ENCODE measurements at regions not wholly inside any gene's neighbourhood (a gene's known extent, or its start where the extent isn't known, plus 50 kb on each side); places are given as distances from the start of the nearest gene placed in this dataset.
"Not testable (repeated sequence)": the region's sequence is repeated elsewhere in the genome, so short reads cannot be mapped to it uniquely, and the experiment has no call there.

GRCh38 chr9:42656789-42657188 is 473.3 kb downstream of the SPATA31A6 start:
- H3K9me3 ChIP-seq; H3K27me3 ChIP-seq; DNase-seq; H3K27ac ChIP-seq; intact Hi-C loops (cut with DNase I); H3K4me1 ChIP-seq; H3K36me3 ChIP-seq; H3K9ac ChIP-seq (ENCODE audit: low read depth in 2 of 2, low read length in 2 of 2); H3K4me3 ChIP-seq: not testable (repeated sequence)

- H3K9ac ChIP-seq (ENCODE audit: low read depth in 2 of 2, low read length in 2 of 2); H3K36me3 ChIP-seq; H3K9me3 ChIP-seq; H3K27me3 ChIP-seq; H3K4me1 ChIP-seq; H3K27ac ChIP-seq; H3K4me3 ChIP-seq; intact Hi-C loops (cut with DNase I); DNase-seq: not testable (repeated sequence)
These were observed 474.0 kb downstream of the SPATA31A6 start for GRCh38 chr9:42657496-42657895.

GRCh38 chr9:42697146-42697545 is 513.7 kb downstream of the SPATA31A6 start:
- H3K27ac ChIP-seq; DNase-seq; intact Hi-C loops (cut with DNase I); H3K9me3 ChIP-seq; H3K36me3 ChIP-seq; H3K9ac ChIP-seq (ENCODE audit: low read depth in 2 of 2, low read length in 2 of 2); H3K4me1 ChIP-seq; H3K27me3 ChIP-seq; H3K4me3 ChIP-seq: not testable (repeated sequence)

- H3K9me3 ChIP-seq; H3K36me3 ChIP-seq; intact Hi-C loops (cut with DNase I); H3K4me3 ChIP-seq; DNase-seq; H3K27me3 ChIP-seq; H3K9ac ChIP-seq (ENCODE audit: low read depth in 2 of 2, low read length in 2 of 2); H3K4me1 ChIP-seq; H3K27ac ChIP-seq: not testable (repeated sequence)
These were observed 519.4 kb downstream of the SPATA31A6 start for GRCh38 chr9:42702890-42703289.

GRCh38 chr9:42724841-42725835 is 541.7 kb downstream of the SPATA31A6 start:
- DNase-seq = peak; percentile 22
- H3K4me1 ChIP-seq; H3K36me3 ChIP-seq; H3K9ac ChIP-seq (ENCODE audit: low read depth in 2 of 2, low read length in 2 of 2); H3K27me3 ChIP-seq; intact Hi-C loops (cut with DNase I); H3K9me3 ChIP-seq: not testable (repeated sequence)
- Histone ChIP-seq H3K4me3 (peak overlapping the region; percentile 24), H3K27ac (peak overlapping the region; percentile 17)

GRCh38 chr9:42743030-42743814 is 559.8 kb downstream of the SPATA31A6 start:
- H3K9ac ChIP-seq (ENCODE audit: low read depth in 2 of 2, low read length in 2 of 2); H3K27ac ChIP-seq; H3K4me3 ChIP-seq; H3K9me3 ChIP-seq; H3K4me1 ChIP-seq; H3K36me3 ChIP-seq; H3K27me3 ChIP-seq; intact Hi-C loops (cut with DNase I): not testable (repeated sequence)
- peak; percentile 51 for TF ChIP-seq CTCF (IDR thresholded peaks at IDR 0.05)
- peak; percentile 68 for DNase-seq

GRCh38 chr9:42757251-42757650 is 573.8 kb downstream of the SPATA31A6 start:
- H3K4me3 ChIP-seq; H3K4me1 ChIP-seq; H3K27me3 ChIP-seq; H3K9me3 ChIP-seq; intact Hi-C loops (cut with DNase I); H3K36me3 ChIP-seq; DNase-seq; H3K27ac ChIP-seq; H3K9ac ChIP-seq (ENCODE audit: low read depth in 2 of 2, low read length in 2 of 2): not testable (repeated sequence)

- H3K4me1 ChIP-seq; H3K27ac ChIP-seq; H3K9me3 ChIP-seq; intact Hi-C loops (cut with DNase I); H3K27me3 ChIP-seq; H3K9ac ChIP-seq (ENCODE audit: low read depth in 2 of 2, low read length in 2 of 2); DNase-seq; H3K36me3 ChIP-seq; H3K4me3 ChIP-seq: not testable (repeated sequence)
These were observed 575.9 kb downstream of the SPATA31A6 start for GRCh38 chr9:42759320-42759719.

- H3K27me3 ChIP-seq; H3K9me3 ChIP-seq; DNase-seq; H3K4me1 ChIP-seq; H3K4me3 ChIP-seq; H3K27ac ChIP-seq; H3K36me3 ChIP-seq; H3K9ac ChIP-seq (ENCODE audit: low read depth in 2 of 2, low read length in 2 of 2); intact Hi-C loops (cut with DNase I): not testable (repeated sequence)
These were observed 598.7 kb downstream of the SPATA31A6 start for GRCh38 chr9:42782201-42782600.

- H3K9ac ChIP-seq (ENCODE audit: low read depth in 2 of 2, low read length in 2 of 2); intact Hi-C loops (cut with DNase I); H3K27me3 ChIP-seq; H3K36me3 ChIP-seq; H3K4me3 ChIP-seq; DNase-seq; H3K27ac ChIP-seq; H3K9me3 ChIP-seq; H3K4me1 ChIP-seq: not testable (repeated sequence)
These were observed 609.3 kb downstream of the SPATA31A6 start for GRCh38 chr9:42792725-42793124.
